Fibroblast of skin of right biceps (primary cell): ENCODE measurements at regions not wholly inside any gene's neighbourhood (a gene's known extent, or its start where the extent isn't known, plus 50 kb on each side); places are given as distances from the start of the nearest gene placed in this dataset.
"Not testable (repeated sequence)": the region's sequence is repeated elsewhere in the genome, so short reads cannot be mapped to it uniquely, and the experiment has no call there.

Experiments
- DNase-seq: peaks from one replicate; pipeline ENCODE4 v3.0.0-alpha.2; 2013

GRCh38 chr3:18119866-18120265, 305.3 kb downstream of the SATB1 start:
- DNase-seq, result peak; percentile 40

- no peak for DNase-seq
Observed at GRCh38 chr3:18114894-18115293, 310.2 kb downstream of the SATB1 start.

GRCh38 chr3:18113417-18113816, 311.7 kb downstream of the SATB1 start:
- DNase-seq, result no peak

GRCh38 chr3:18112674-18113375, 312.3 kb downstream of the SATB1 start:
- DNase-seq, result no peak

- DNase-seq, result no peak
Observed at GRCh38 chr3:18111796-18112232, 313.3 kb downstream of the SATB1 start.

- DNase-seq, result no peak
Observed at GRCh38 chr3:18103591-18103990, 321.5 kb downstream of the SATB1 start.

GRCh38 chr3:18100121-18100520, 325.0 kb downstream of the SATB1 start:
- peak; percentile 38 for DNase-seq

GRCh38 chr3:18099611-18100010, 325.5 kb downstream of the SATB1 start:
- DNase-seq, result peak; percentile 38

GRCh38 chr3:18098960-18099587, 326.1 kb downstream of the SATB1 start:
- DNase-seq, result peak; percentile 95

- DNase-seq, result no peak
Observed at GRCh38 chr3:18097989-18098388, 327.1 kb downstream of the SATB1 start.

GRCh38 chr3:18097473-18097872, 327.7 kb downstream of the SATB1 start:
- no peak for DNase-seq

GRCh38 chr3:18092726-18093125, 332.4 kb downstream of the SATB1 start:
- no peak for DNase-seq

GRCh38 chr3:18090377-18090776, 334.8 kb downstream of the SATB1 start:
- DNase-seq, result no peak

- DNase-seq, result peak; percentile 22
Observed at GRCh38 chr3:18087988-18088387, 337.2 kb downstream of the SATB1 start.

GRCh38 chr3:18086760-18087159, 338.4 kb downstream of the SATB1 start:
- no peak for DNase-seq

GRCh38 chr3:18086078-18086477, 339.1 kb downstream of the SATB1 start:
- DNase-seq, result no peak

- DNase-seq, result no peak
Observed at GRCh38 chr3:18085429-18085828, 339.7 kb downstream of the SATB1 start.

GRCh38 chr3:18083273-18083590, 340.8 kb upstream of the TBC1D5 start:
- DNase-seq, result not testable (repeated sequence)

GRCh38 chr3:18082551-18083272, 340.3 kb upstream of the TBC1D5 start:
- DNase-seq, result no peak

- peak; percentile 63 for DNase-seq
Observed at GRCh38 chr3:18080198-18080689, 337.8 kb upstream of the TBC1D5 start.

GRCh38 chr3:18079739-18080138, 337.3 kb upstream of the TBC1D5 start:
- peak; percentile 72 for DNase-seq

GRCh38 chr3:18079062-18079461, 336.6 kb upstream of the TBC1D5 start:
- DNase-seq, result no peak

- no peak for DNase-seq
Observed at GRCh38 chr3:18077128-18077840, 334.9 kb upstream of the TBC1D5 start.
